B cell (primary cell): ENCODE measurements at regions not wholly inside any gene's neighbourhood (a gene's known extent, or its start where the extent isn't known, plus 50 kb on each side); places are given as distances from the start of the nearest gene placed in this dataset.

Source experiments
- CTCF ChIP-seq: fragments of 200-600 bp; IDR thresholded peaks from one replicate; pipeline ENCODE4 v1.8.0; 2022; ENCODE audit warnings: antibody characterized with exemption, mild to moderate bottlenecking
- EZH2 ChIP-seq: IDR thresholded peaks from 2 replicates; pipeline ENCODE4 v1.6.1; 2012; ENCODE audit warnings: borderline replicate concordance, low read depth, mild to moderate bottlenecking, moderate library complexity, low read length; ENCODE audit not compliant: insufficient read depth, poor library complexity, severe bottlenecking

GRCh38 chr15:47971637-47972036 is 149.2 kb upstream of the SLC24A5 start:
- TF ChIP-seq CTCF (no peak), EZH2 (no peak)
